IMR-90 (cell line): ENCODE measurements at regions not wholly inside any gene's neighbourhood (a gene's known extent, or its start where the extent isn't known, plus 50 kb on each side); places are given as distances from the start of the nearest gene placed in this dataset.

Experiments used
- ATAC-seq: fragments of 200-7000 bp; cut with Tn5 transposase; 2 replicates; pipeline ENCODE4 v1.9.1; 2020; ENCODE audit warnings: low read depth, mild to moderate bottlenecking, moderate library complexity
- BruUV-seq: library from RNA; stranded (reverse); fragments of 400-500 nt; replicated peaks from 2 replicates; lab custom pipeline; 2021; lab: Mats Ljungman, UMichigan
- CTCF ChIA-PET: fragments of 300-600 bp; formaldehyde crosslinking; extraction: SDS; loops from one replicate; lab custom pipeline; 2021; ENCODE audit warnings: antibody characterized with exemption; lab: Yijun Ruan, JAX
- POLR2A ChIA-PET: fragments of 300-600 bp; sonication (Branson Sonifier 250); formaldehyde crosslinking; loops from one replicate; lab custom pipeline; 2022; ENCODE audit warnings: antibody characterized with exemption; ENCODE audit not compliant: unreplicated experiment; lab: Charles Lee
- DNase-seq: peaks from one replicate; pipeline ENCODE4 v3.0.0; 2013
- H2AFZ ChIP-seq: replicated peaks from 2 replicates; pipeline ENCODE3; 2013; ENCODE audit warnings: low read length, mild to moderate bottlenecking; ENCODE audit not compliant: poor library complexity
- H2AK5ac ChIP-seq: 2 replicates; pipeline ENCODE4 v1.6.1; 2013; ENCODE audit warnings: low read depth, low read length, inconsistent platforms
- H2AK9ac ChIP-seq: replicated peaks from 2 replicates; pipeline ENCODE3; 2013; ENCODE audit warnings: mild to moderate bottlenecking, low read depth, low read length, moderate library complexity; ENCODE audit not compliant: poor library complexity
- H2BK120ac ChIP-seq: 2 replicates; pipeline ENCODE4 v1.6.1; 2013; ENCODE audit warnings: low read depth, low read length, inconsistent platforms
- H2BK15ac ChIP-seq: 3 replicates; pipeline ENCODE4 v1.6.1; 2013; ENCODE audit warnings: low read depth, low read length, inconsistent platforms
- H2BK20ac ChIP-seq: 2 replicates; pipeline ENCODE4 v1.6.1; 2013; ENCODE audit warnings: low read depth, mild to moderate bottlenecking, inconsistent platforms, low read length, moderate library complexity
- H2BK5ac ChIP-seq: 2 replicates; pipeline ENCODE4 v1.6.1; 2013; ENCODE audit warnings: mild to moderate bottlenecking, low read depth, low read length, inconsistent platforms; ENCODE audit not compliant: poor library complexity, severe bottlenecking
- H3K14ac ChIP-seq: replicated peaks from 2 replicates; pipeline ENCODE4 v1.6.1; 2013; ENCODE audit warnings: low read depth, low read length, inconsistent platforms
- H3K18ac ChIP-seq: 2 replicates; pipeline ENCODE4 v1.6.1; 2013; ENCODE audit warnings: low read depth, low read length, control low read depth
- H3K23ac ChIP-seq: 2 replicates; pipeline ENCODE4 v1.6.1; 2013; ENCODE audit warnings: low read depth, low read length, inconsistent platforms
- H3K27ac ChIP-seq: 2 replicates; pipeline ENCODE4 v1.5.1; 2013; ENCODE audit warnings: mild to moderate bottlenecking, control low read depth, low read length; ENCODE audit not compliant: insufficient read depth
- H3K27me3 ChIP-seq: 2 replicates; pipeline ENCODE4 v1.6.1; 2013; ENCODE audit warnings: low read length; ENCODE audit not compliant: control insufficient read depth, insufficient read depth
- H3K36me3 ChIP-seq: 2 replicates; pipeline ENCODE4 v1.6.1; 2013; ENCODE audit warnings: low read length, mixed read lengths; ENCODE audit not compliant: control insufficient read depth, insufficient read depth
- H3K4ac ChIP-seq: 2 replicates; pipeline ENCODE4 v1.6.1; 2013; ENCODE audit warnings: low read depth, low read length, inconsistent platforms
- H3K4me1 ChIP-seq: 2 replicates; pipeline ENCODE4 v1.6.1; 2013; ENCODE audit warnings: low read length, mixed read lengths; ENCODE audit not compliant: control insufficient read depth, insufficient read depth
- H3K4me2 ChIP-seq: 2 replicates; pipeline ENCODE4 v1.6.1; 2013; ENCODE audit warnings: low read depth, mild to moderate bottlenecking, control low read depth, low read length, moderate library complexity
- H3K4me3 ChIP-seq: 2 replicates; pipeline ENCODE4 v1.5.1; 2013; ENCODE audit warnings: low read depth, mild to moderate bottlenecking, control low read depth, low read length, moderate library complexity; ENCODE audit not compliant: insufficient read depth
- H3K56ac ChIP-seq: 2 replicates; pipeline ENCODE4 v1.6.1; 2013; ENCODE audit warnings: low read length, inconsistent platforms; ENCODE audit not compliant: insufficient read depth; ENCODE audit errors: extremely low read depth
- H3K79me1 ChIP-seq, 2 experiments: 2 replicates each; pipeline ENCODE4 v1.6.1; 2013; ENCODE audit warnings: low read length in 2 of 2, inconsistent platforms in 1 of 2, low read depth in 1 of 2
- H3K9ac ChIP-seq: 2 replicates; pipeline ENCODE4 v1.6.1; 2013; ENCODE audit warnings: low read depth, low read length, control low read depth
- H3K9me1 ChIP-seq: 2 replicates; pipeline ENCODE4 v1.6.1; 2013; ENCODE audit warnings: low read length, inconsistent platforms; ENCODE audit not compliant: insufficient read depth
- H3K9me3 ChIP-seq: 2 replicates; pipeline ENCODE4 v1.6.1; 2013; ENCODE audit warnings: low read length; ENCODE audit not compliant: control insufficient read depth, insufficient read depth
- H4K20me1 ChIP-seq: 2 replicates; pipeline ENCODE4 v1.6.1; 2013; ENCODE audit warnings: low read length, inconsistent platforms; ENCODE audit not compliant: insufficient read depth
- H4K5ac ChIP-seq: 2 replicates; pipeline ENCODE4 v1.6.1; 2013; ENCODE audit warnings: mild to moderate bottlenecking, low read depth, low read length, control low read depth
- H4K8ac ChIP-seq, 2 experiments: 2 replicates each; pipeline ENCODE4 v1.6.1; 2013; ENCODE audit warnings: low read depth in 2 of 2, low read length in 2 of 2, control low read depth in 1 of 2, inconsistent platforms in 1 of 2
- H4K91ac ChIP-seq: 2 replicates; pipeline ENCODE4 v1.6.1; 2013; ENCODE audit warnings: low read depth, low read length, inconsistent platforms; ENCODE audit not compliant: insufficient read depth
- BHLHE40 ChIP-seq: fragments of 150-350 bp; IDR thresholded peaks from 2 replicates; pipeline ENCODE4 v1.6.1; 2016; ENCODE audit warnings: mild to moderate bottlenecking, low read depth, low read length
- CEBPB ChIP-seq: IDR thresholded peaks from 2 replicates; pipeline ENCODE4 v1.6.1; 2012; ENCODE audit warnings: low read depth, low read length, improper control_type of control experiment
- FOS ChIP-seq: fragments of 150-350 bp; IDR thresholded peaks from 2 replicates; pipeline ENCODE4 v1.6.1; 2016; ENCODE audit warnings: low read depth, low read length
- MAFK ChIP-seq: IDR thresholded peaks from 2 replicates; pipeline ENCODE4 v1.6.1; 2012; ENCODE audit warnings: low read depth, low read length, improper control_type of control experiment
- MAZ ChIP-seq: IDR thresholded peaks from 2 replicates; pipeline ENCODE4 v1.6.1; 2012; ENCODE audit warnings: low read depth, mild to moderate bottlenecking, low read length, improper control_type of control experiment, moderate library complexity, borderline replicate concordance
- MXI1 ChIP-seq: IDR thresholded peaks from 2 replicates; pipeline ENCODE4 v1.6.1; 2012; ENCODE audit warnings: low read depth, mild to moderate bottlenecking, low read length, moderate library complexity, borderline replicate concordance
- NFE2L2 ChIP-seq: fragments of 150-350 bp; IDR thresholded peaks from 2 replicates; pipeline ENCODE4 v1.6.1; 2016; ENCODE audit warnings: low read depth, mild to moderate bottlenecking, low read length
- POLR2A ChIP-seq: IDR thresholded peaks from 2 replicates; pipeline ENCODE4 v1.6.1; 2012; ENCODE audit warnings: mild to moderate bottlenecking, low read depth, low read length
- RAD21 ChIP-seq: IDR thresholded peaks from 2 replicates; pipeline ENCODE4 v1.6.1; 2012; ENCODE audit warnings: low read length, improper control_type of control experiment
- RCOR1 ChIP-seq: IDR thresholded peaks from 2 replicates; pipeline ENCODE4 v1.6.1; 2012; ENCODE audit warnings: mild to moderate bottlenecking, low read length, improper control_type of control experiment; ENCODE audit not compliant: insufficient replicate concordance
- RFX5 ChIP-seq: IDR thresholded peaks from 2 replicates; pipeline ENCODE4 v1.8.0; 2012; ENCODE audit warnings: low read depth, mild to moderate bottlenecking, low read length, moderate library complexity
- SMC3 ChIP-seq: fragments of 150-350 bp; IDR thresholded peaks from 2 replicates; pipeline ENCODE4 v1.6.1; 2016; ENCODE audit warnings: low read depth, mild to moderate bottlenecking, antibody characterized with exemption, low read length, moderate library complexity
- WGBS, 2 experiments: methylation state at CpG; one replicate each; pipeline versions ENCODE4 v1.1.5 to v1.1.7; 2013; ENCODE audit warnings: missing lambda C conversion rate in 2 of 2; ENCODE audit not compliant: insufficient read length in 1 of 2; ENCODE audit errors: extremely low coverage in 2 of 2; 5-methylcytosine and 5-hydroxymethylcytosine counted together
- dilution Hi-C: fragments of 300-500 bp; cut with HindIII; formaldehyde crosslinking; loops from one replicate; pipeline ENCODE4 v1.14.3; 2018; ENCODE audit warnings: low sequenced_read_pairs; ENCODE audit not compliant: unreplicated experiment
- in situ Hi-C: fragments of 300-500 bp; cut with MboI; formaldehyde crosslinking; loops from 3 replicates; pipeline ENCODE4 v1.14.3; 2019; ENCODE audit warnings: low sequenced_read_pairs, inconsistent platforms, mixed read lengths
- intact Hi-C: fragments of 100-400 bp; cut with micrococcal nuclease; formaldehyde crosslinking; loops from 2 replicates; pipeline ENCODE4 v1.10.0; 2022
- TF ChIP-seq, protein P1 (sequence below): conservative IDR thresholded peaks from 2 replicates; pipeline ENCODE4 v1.5.1; 2012; ENCODE audit warnings: mild to moderate bottlenecking, low read depth, low read length, improper control_type of control experiment
- TF ChIP-seq, protein P2 (sequence below): fragments of 150-350 bp; IDR thresholded peaks from 2 replicates; pipeline ENCODE4 v1.6.1; 2017; ENCODE audit warnings: mild to moderate bottlenecking, antibody characterized with exemption, low read length, low read depth
- TF ChIP-seq, protein P3 (sequence below): fragments of 150-350 bp; IDR thresholded peaks from 2 replicates; pipeline ENCODE4 v1.6.1; 2016; ENCODE audit warnings: low read depth, mild to moderate bottlenecking, low read length, moderate library complexity, borderline replicate concordance

DNA sequence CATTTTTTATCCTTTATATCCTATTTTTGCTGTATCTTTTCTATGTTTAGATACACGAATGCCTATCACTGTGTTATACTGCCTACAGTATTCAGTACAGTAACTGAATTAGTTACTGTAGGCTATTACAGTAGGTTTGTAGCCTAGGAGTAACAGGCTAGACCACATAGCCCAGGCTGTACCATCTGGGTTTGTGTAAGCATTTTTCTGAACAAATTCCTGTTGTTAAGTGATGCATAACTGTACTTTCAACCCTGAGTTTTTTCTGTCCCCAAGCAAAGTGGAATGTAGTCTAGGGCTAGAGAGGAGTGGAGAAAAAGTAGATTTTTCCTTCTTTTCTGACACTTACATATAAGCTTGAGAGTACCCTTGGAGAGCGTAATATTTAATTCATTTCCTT, 282.1 kb downstream of the HS3ST3B1 start:
- no CpG with 5 or more reads among the region's 2 CpGs for WGBS, 2 experiments
- no peaks in the 10 kb centered on the region for H3K9me3 ChIP-seq
- no peak overlapping the region for H3K9ac ChIP-seq
- H3K4ac ChIP-seq = no peak overlapping the region
- H3K79me1 ChIP-seq = no peaks in the 10 kb centered on the region
- H2AK9ac ChIP-seq = no peak overlapping the region
- no peak overlapping the region for H3K18ac ChIP-seq
- intact Hi-C loops = no loop called here
- no peak overlapping the region for H2BK20ac ChIP-seq
- no peaks in the 10 kb centered on the region for H3K36me3 ChIP-seq
- H3K4me1 ChIP-seq = no peaks in the 10 kb centered on the region
- no peak overlapping the region for H3K56ac ChIP-seq
- ChIA-PET CTCF (no interaction called here), POLR2A (no interaction called here)
- H3K9me1 ChIP-seq = no peaks in the 10 kb centered on the region
- TF ChIP-seq, protein P1, sequence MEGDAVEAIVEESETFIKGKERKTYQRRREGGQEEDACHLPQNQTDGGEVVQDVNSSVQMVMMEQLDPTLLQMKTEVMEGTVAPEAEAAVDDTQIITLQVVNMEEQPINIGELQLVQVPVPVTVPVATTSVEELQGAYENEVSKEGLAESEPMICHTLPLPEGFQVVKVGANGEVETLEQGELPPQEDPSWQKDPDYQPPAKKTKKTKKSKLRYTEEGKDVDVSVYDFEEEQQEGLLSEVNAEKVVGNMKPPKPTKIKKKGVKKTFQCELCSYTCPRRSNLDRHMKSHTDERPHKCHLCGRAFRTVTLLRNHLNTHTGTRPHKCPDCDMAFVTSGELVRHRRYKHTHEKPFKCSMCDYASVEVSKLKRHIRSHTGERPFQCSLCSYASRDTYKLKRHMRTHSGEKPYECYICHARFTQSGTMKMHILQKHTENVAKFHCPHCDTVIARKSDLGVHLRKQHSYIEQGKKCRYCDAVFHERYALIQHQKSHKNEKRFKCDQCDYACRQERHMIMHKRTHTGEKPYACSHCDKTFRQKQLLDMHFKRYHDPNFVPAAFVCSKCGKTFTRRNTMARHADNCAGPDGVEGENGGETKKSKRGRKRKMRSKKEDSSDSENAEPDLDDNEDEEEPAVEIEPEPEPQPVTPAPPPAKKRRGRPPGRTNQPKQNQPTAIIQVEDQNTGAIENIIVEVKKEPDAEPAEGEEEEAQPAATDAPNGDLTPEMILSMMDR = no peak
- TF ChIP-seq MXI1 (no peak), RCOR1 (no peak), FOS (no peak), MAFK (no peak), POLR2A (no peak), SMC3 (no peak), RAD21 (no peak), BHLHE40 (no peak), NFE2L2 (no peak), RFX5 (no peak), MAZ (no peak), CEBPB (no peak)
- TF ChIP-seq, protein P2, sequence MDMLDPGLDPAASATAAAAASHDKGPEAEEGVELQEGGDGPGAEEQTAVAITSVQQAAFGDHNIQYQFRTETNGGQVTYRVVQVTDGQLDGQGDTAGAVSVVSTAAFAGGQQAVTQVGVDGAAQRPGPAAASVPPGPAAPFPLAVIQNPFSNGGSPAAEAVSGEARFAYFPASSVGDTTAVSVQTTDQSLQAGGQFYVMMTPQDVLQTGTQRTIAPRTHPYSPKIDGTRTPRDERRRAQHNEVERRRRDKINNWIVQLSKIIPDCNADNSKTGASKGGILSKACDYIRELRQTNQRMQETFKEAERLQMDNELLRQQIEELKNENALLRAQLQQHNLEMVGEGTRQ = no peak
- TF ChIP-seq, protein P3, sequence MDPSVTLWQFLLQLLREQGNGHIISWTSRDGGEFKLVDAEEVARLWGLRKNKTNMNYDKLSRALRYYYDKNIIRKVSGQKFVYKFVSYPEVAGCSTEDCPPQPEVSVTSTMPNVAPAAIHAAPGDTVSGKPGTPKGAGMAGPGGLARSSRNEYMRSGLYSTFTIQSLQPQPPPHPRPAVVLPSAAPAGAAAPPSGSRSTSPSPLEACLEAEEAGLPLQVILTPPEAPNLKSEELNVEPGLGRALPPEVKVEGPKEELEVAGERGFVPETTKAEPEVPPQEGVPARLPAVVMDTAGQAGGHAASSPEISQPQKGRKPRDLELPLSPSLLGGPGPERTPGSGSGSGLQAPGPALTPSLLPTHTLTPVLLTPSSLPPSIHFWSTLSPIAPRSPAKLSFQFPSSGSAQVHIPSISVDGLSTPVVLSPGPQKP = no peak
- no peak overlapping the region for H2BK120ac ChIP-seq
- H3K23ac ChIP-seq = no peak overlapping the region
- no peak overlapping the region for H2AK5ac ChIP-seq
- no peak overlapping the region for H3K14ac ChIP-seq
- no peak overlapping the region for H4K91ac ChIP-seq
- dilution Hi-C loops = no loop called here
- no peak overlapping the region for H4K8ac ChIP-seq
- no peak overlapping the region for H2BK5ac ChIP-seq
- no peak overlapping the region for H2AFZ ChIP-seq
- H4K20me1 ChIP-seq = no peaks in the 10 kb centered on the region
- no peak for DNase-seq
- H4K5ac ChIP-seq = no peak overlapping the region
- no peak for ATAC-seq
- in situ Hi-C loops = no loop called here
- H3K4me2 ChIP-seq = no peak overlapping the region
- no peak overlapping the region for H3K4me3 ChIP-seq
- H3K27me3 ChIP-seq = peaks cover 2% of the 10 kb centered on the region; the same call in 1 of the 2 replicates
- H3K27ac ChIP-seq = no peak overlapping the region
- BruUV-seq = no TSS peak
- no peak overlapping the region for H2BK15ac ChIP-seq
